HepG2 (cell line): ENCODE measurements at regions not wholly inside any gene's neighbourhood (a gene's known extent, or its start where the extent isn't known, plus 50 kb on each side); places are given as distances from the start of the nearest gene placed in this dataset.

Experiments used
- ATAC-seq: fragments of 200-7000 bp; cut with Tn5 transposase; 3 replicates; pipeline ENCODE4 v1.9.1; 2020; ENCODE audit warnings: mild to moderate bottlenecking, moderate library complexity
- BruUV-seq: library from RNA; stranded (reverse); fragments of 400-500 nt; replicated peaks from 2 replicates; lab custom pipeline; 2021; lab: Mats Ljungman, UMichigan
- CTCF ChIA-PET: fragments of 300-600 bp; formaldehyde crosslinking; extraction: SDS; loops from one replicate; lab custom pipeline; 2021; ENCODE audit warnings: low total read pairs, inconsistent platforms, low intra/inter-chr PET ratio; lab: Yijun Ruan, JAX
- POLR2A ChIA-PET: fragments of 350-600 bp; sonication (Branson Sonifier 250); formaldehyde crosslinking; loops from one replicate; lab custom pipeline; 2020; ENCODE audit warnings: antibody characterized with exemption, inconsistent platforms; lab: Yijun Ruan, JAX
- DNase-seq: peaks from one replicate; pipeline ENCODE4 v3.0.0-alpha.2; 2015; ENCODE audit warnings: low spot score
- FAIRE-seq: peaks from 3 replicates; lab custom pipeline; 2011; peaks lifted over from hg19 to GRCh38; lab: Jason Lieb, UNC
- H2AFZ ChIP-seq: one replicate; pipeline ENCODE4 v1.6.1; 2011; ENCODE audit warnings: low read length, inconsistent platforms
- H3K27ac ChIP-seq: fragments of 300-600 bp; 3 replicates; pipeline ENCODE4 v1.8.0; 2011; ENCODE audit warnings: mixed run types, mild to moderate bottlenecking, mixed read lengths, low read length, inconsistent platforms; ENCODE audit not compliant: insufficient read depth; ENCODE audit errors: extremely low read length
- H3K27me3 ChIP-seq, 2 experiments: fragments of 200-600 bp in 1 of 2; 2 replicates in 1 of 2; 3 replicates in 1 of 2; pipeline versions ENCODE4 v1.6.0 to v1.8.0; 2011; ENCODE audit warnings: low read length in 2 of 2, mild to moderate bottlenecking in 2 of 2, moderate library complexity in 2 of 2, inconsistent platforms in 1 of 2; ENCODE audit not compliant: insufficient read depth in 2 of 2, control insufficient read depth in 1 of 2
- H3K36me3 ChIP-seq, 2 experiments: fragments of 200-600 bp in 1 of 2; replicated peaks in 1 of 2; 2 replicates in 1 of 2; 3 replicates in 1 of 2; pipeline versions ENCODE4 v1.5.1 to v1.8.0; 2011; ENCODE audit warnings: low read length in 2 of 2, inconsistent platforms in 1 of 2; ENCODE audit not compliant: insufficient read depth in 2 of 2, control insufficient read depth in 1 of 2
- H3K4me1 ChIP-seq: 2 replicates; pipeline ENCODE4 v1.5.1; 2012; ENCODE audit warnings: low read length, inconsistent platforms; ENCODE audit not compliant: insufficient read depth
- H3K4me2 ChIP-seq: 2 replicates; pipeline ENCODE4 v1.6.0; 2011; ENCODE audit warnings: low read depth, low read length, inconsistent platforms
- H3K4me3 ChIP-seq, 3 experiments: fragments of 200-600 bp in 1 of 3; sonication (generic), shearing (Covaris generic) in 1 of 3; replicated peaks in 1 of 3; 2 replicates each; pipeline ENCODE4 v1.5.1; 2011 to 2016; ENCODE audit warnings: low read length in 3 of 3, inconsistent platforms in 2 of 3, low read depth in 2 of 3, mild to moderate bottlenecking in 2 of 3, control low read depth in 1 of 3, mixed read lengths in 1 of 3; ENCODE audit not compliant: insufficient read depth in 1 of 3
- H3K79me2 ChIP-seq: one replicate; pipeline ENCODE4 v1.6.1; 2011; ENCODE audit warnings: low read length, inconsistent platforms; ENCODE audit not compliant: insufficient read depth
- H3K9ac ChIP-seq: 2 replicates; pipeline ENCODE4 v1.6.0; 2011; ENCODE audit warnings: mild to moderate bottlenecking, low read depth, low read length, inconsistent platforms; ENCODE audit not compliant: insufficient read depth
- H3K9me3 ChIP-seq: 2 replicates; pipeline ENCODE4 v1.5.1; 2012; ENCODE audit warnings: mild to moderate bottlenecking, low read length
- H4K20me1 ChIP-seq: 2 replicates; pipeline ENCODE4 v1.6.0; 2011; ENCODE audit warnings: inconsistent platforms, mild to moderate bottlenecking, low read length, moderate library complexity; ENCODE audit not compliant: insufficient read depth
- HES4 ChIP-seq: sonication (generic); formaldehyde crosslinking; IDR thresholded peaks from 2 replicates; pipeline ENCODE4 v1.9.0; 2021; ENCODE audit warnings: mild to moderate bottlenecking, missing genetic modification reagents, borderline replicate concordance
- HMG20B ChIP-seq: conservative IDR thresholded peaks from 2 replicates; pipeline ENCODE4 v1.6.1; 2016; ENCODE audit warnings: missing genetic modification reagents, missing compliant biosample characterization
- HNRNPUL1 ChIP-seq: fragments of 200-400 bp; formaldehyde crosslinking; IDR thresholded peaks from 2 replicates; pipeline ENCODE4 v1.6.1; 2017; ENCODE audit warnings: low read depth, mild to moderate bottlenecking, low read length, moderate library complexity
- JARID2 ChIP-seq: sonication (generic); formaldehyde crosslinking; IDR thresholded peaks from 2 replicates; pipeline ENCODE4 v1.8.1; 2023; ENCODE audit warnings: missing genetic modification reagents, inconsistent platforms; ENCODE audit not compliant: insufficient replicate concordance
- MYNN ChIP-seq: sonication (generic); formaldehyde crosslinking; IDR thresholded peaks from 2 replicates; pipeline ENCODE4 v1.4.0; 2020; ENCODE audit warnings: mild to moderate bottlenecking, low read depth, missing genetic modification reagents
- NR3C1 ChIP-seq: sonication (generic); formaldehyde crosslinking; IDR thresholded peaks from 2 replicates; pipeline ENCODE4 v1.4.0; 2020; ENCODE audit warnings: missing genetic modification reagents
- PPARG ChIP-seq: conservative IDR thresholded peaks from 2 replicates; pipeline ENCODE4 v1.6.1; 2016; ENCODE audit warnings: missing biosample characterization, missing genetic modification reagents
- RFXAP ChIP-seq: sonication (generic); formaldehyde crosslinking; IDR thresholded peaks from 2 replicates; pipeline ENCODE4 v1.4.0; 2020; ENCODE audit warnings: missing genetic modification reagents, borderline replicate concordance
- SKI ChIP-seq: fragments of 450-650 bp; IDR thresholded peaks from one replicate; pipeline ENCODE4 v1.6.1; 2018; ENCODE audit warnings: mild to moderate bottlenecking; ENCODE audit not compliant: partially characterized antibody
- SP4 ChIP-seq: sonication (generic); formaldehyde crosslinking; IDR thresholded peaks from 2 replicates; pipeline ENCODE4 v1.8.1; 2023; ENCODE audit warnings: mild to moderate bottlenecking, missing genetic modification reagents
- ZFY ChIP-seq: sonication (generic); formaldehyde crosslinking; IDR thresholded peaks from 2 replicates; pipeline ENCODE4 v1.4.0; 2020; ENCODE audit warnings: missing genetic modification reagents
- ZNF160 ChIP-seq: sonication (generic); formaldehyde crosslinking; IDR thresholded peaks from 2 replicates; pipeline ENCODE4 v1.8.0; 2022; ENCODE audit warnings: mild to moderate bottlenecking, inconsistent platforms, missing genetic modification reagents
- ZNF224 ChIP-seq: sonication (generic); formaldehyde crosslinking; IDR thresholded peaks from 2 replicates; pipeline ENCODE4 v1.5.0; 2020; ENCODE audit warnings: mild to moderate bottlenecking, missing genetic modification reagents
- ZNF44 ChIP-seq: sonication (generic); formaldehyde crosslinking; IDR thresholded peaks from 2 replicates; pipeline ENCODE4 v1.5.1; 2020; ENCODE audit warnings: mild to moderate bottlenecking, missing genetic modification reagents
- ZNF510 ChIP-seq: sonication (generic); formaldehyde crosslinking; IDR thresholded peaks from 2 replicates; pipeline ENCODE4 v1.4.0; 2020; ENCODE audit warnings: low read depth, mild to moderate bottlenecking, missing genetic modification reagents
- ZNF549 ChIP-seq: sonication (generic); formaldehyde crosslinking; IDR thresholded peaks from 2 replicates; pipeline ENCODE4 v1.5.0; 2020; ENCODE audit warnings: missing genetic modification reagents
- ZNF577 ChIP-seq: sonication (generic); formaldehyde crosslinking; IDR thresholded peaks from 2 replicates; pipeline ENCODE4 v1.4.0; 2020; ENCODE audit warnings: mild to moderate bottlenecking, low read depth, missing genetic modification reagents, borderline replicate concordance
- ZNF589 ChIP-seq: sonication (generic); formaldehyde crosslinking; conservative IDR thresholded peaks from 2 replicates; pipeline ENCODE4 v1.8.0; 2022; ENCODE audit warnings: mild to moderate bottlenecking, moderate library complexity, missing genetic modification reagents
- ZNF703 ChIP-seq: sonication (generic); formaldehyde crosslinking; IDR thresholded peaks from 2 replicates; pipeline ENCODE4 v1.5.1; 2020; ENCODE audit warnings: missing genetic modification reagents, mild to moderate bottlenecking, moderate library complexity, borderline replicate concordance
- ZNF792 ChIP-seq: IDR thresholded peaks from 2 replicates; pipeline ENCODE4 v1.6.1; 2016
- WGBS: methylation state at CpG from one replicate; pipeline ENCODE4 v1.1.6; 2017; ENCODE audit warnings: low lambda C conversion rate; 5-methylcytosine and 5-hydroxymethylcytosine counted together
- in situ Hi-C: cut with HindIII; loops from 2 replicates; pipeline ENCODE4 v1.10.0; 2017; ENCODE audit warnings: low pct_unique_long_range_greater_than_20kb; ENCODE audit not compliant: extremely low pct_ligation_motif_present
- intact Hi-C: fragments of 100-400 bp; cut with micrococcal nuclease; formaldehyde crosslinking; loops from one replicate; pipeline ENCODE4 v1.10.0; 2022; ENCODE audit not compliant: unreplicated experiment
- TF ChIP-seq, protein P1 (sequence below), 2 experiments: sonication (generic) in 1 of 2; formaldehyde crosslinking in 1 of 2; IDR thresholded peaks; 2 replicates each; pipeline versions ENCODE4 v1.4.0 to v1.6.1; 2018 to 2020; ENCODE audit warnings: missing genetic modification reagents in 2 of 2, borderline replicate concordance in 1 of 2, low read depth in 1 of 2, mild to moderate bottlenecking in 1 of 2, missing biosample characterization in 1 of 2

DNA sequence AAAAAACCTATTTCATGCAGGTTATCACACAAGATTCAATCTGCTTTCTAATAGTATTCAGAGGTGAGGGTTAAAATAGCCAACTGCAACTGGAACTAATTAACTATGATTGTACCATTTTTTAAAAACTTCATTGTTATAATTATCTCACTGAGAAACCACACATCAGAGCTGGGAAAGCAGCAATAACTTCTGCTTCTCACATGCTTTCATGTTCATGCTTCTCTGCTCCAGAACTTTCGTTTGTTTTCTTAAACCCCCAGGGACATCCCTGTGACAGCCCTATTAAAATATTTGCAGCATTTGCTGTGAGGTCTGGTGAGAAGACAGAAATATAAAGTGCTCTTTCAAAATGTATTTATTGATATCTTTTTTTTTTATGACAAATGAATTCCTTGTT lies 389.0 kb upstream of the SORCS1 start (continued):
- TF ChIP-seq RFXAP = no peak
- TF ChIP-seq SKI = no peak
- TF ChIP-seq PPARG = no peak
- TF ChIP-seq ZNF703 (CRISPR knock-in tag) = no peak
- no peak for TF ChIP-seq NR3C1 (CRISPR knock-in tag)
- TF ChIP-seq JARID2 (CRISPR knock-in tag) = no peak
- no peak for TF ChIP-seq ZNF160 (CRISPR knock-in tag)
- TF ChIP-seq ZFY = no peak
- no peak for TF ChIP-seq HMG20B (CRISPR knock-in tag)
- no peak for TF ChIP-seq HES4 (CRISPR knock-in tag)
- TF ChIP-seq, protein P1, sequence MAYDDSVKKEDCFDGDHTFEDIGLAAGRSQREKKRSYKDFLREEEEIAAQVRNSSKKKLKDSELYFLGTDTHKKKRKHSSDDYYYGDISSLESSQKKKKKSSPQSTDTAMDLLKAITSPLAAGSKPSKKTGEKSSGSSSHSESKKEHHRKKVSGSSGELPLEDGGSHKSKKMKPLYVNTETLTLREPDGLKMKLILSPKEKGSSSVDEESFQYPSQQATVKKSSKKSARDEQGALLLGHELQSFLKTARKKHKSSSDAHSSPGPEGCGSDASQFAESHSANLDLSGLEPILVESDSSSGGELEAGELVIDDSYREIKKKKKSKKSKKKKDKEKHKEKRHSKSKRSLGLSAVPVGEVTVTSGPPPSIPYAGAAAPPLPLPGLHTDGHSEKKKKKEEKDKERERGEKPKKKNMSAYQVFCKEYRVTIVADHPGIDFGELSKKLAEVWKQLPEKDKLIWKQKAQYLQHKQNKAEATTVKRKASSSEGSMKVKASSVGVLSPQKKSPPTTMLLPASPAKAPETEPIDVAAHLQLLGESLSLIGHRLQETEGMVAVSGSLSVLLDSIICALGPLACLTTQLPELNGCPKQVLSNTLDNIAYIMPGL (CRISPR knock-in tag; IDR thresholded peaks at IDR 0.05; ENCODE audit: borderline replicate concordance in 1 of 2, low read depth in 1 of 2) = no peak
- TF ChIP-seq ZNF510 (CRISPR knock-in tag) = no peak

DNA sequence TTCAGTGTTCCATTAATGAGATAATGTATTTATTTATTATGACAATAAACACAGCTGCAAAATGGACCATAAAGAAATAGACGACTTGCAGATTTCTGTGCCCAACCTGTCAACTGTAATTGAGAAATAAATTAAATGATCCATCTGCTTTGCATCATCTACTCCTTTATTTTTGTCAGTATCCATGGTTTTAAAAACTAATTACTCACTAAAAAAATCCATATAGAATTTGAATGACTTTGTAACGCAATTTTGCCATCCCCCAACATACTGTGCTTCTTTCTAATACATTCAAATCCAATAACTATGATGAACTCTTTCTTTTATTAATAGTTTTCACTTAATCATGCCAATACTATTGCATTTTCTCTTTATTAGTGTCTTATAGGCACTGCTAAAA lies 388.5 kb upstream of the SORCS1 start:
- POLR2A ChIA-PET = no interaction called here
- intact Hi-C loops = no loop called here
- no peak for FAIRE-seq

More for the DNA sequence above, 388.5 kb upstream of the SORCS1 start:
- Histone ChIP-seq H3K4me1 (no peaks in the 10 kb centered on the region), H3K36me3 (no peaks in the 10 kb centered on the region), H2AFZ (no peak overlapping the region), H3K27ac (no peak overlapping the region), H4K20me1 (no peaks in the 10 kb centered on the region), H3K9ac (no peak overlapping the region), H3K27me3 (no peaks in the 10 kb centered on the region), H3K79me2 (no peaks in the 10 kb centered on the region), H3K4me3 (no peak overlapping the region), H3K4me2 (no peak overlapping the region)
- DNase-seq = no peak
- no TSS peak for BruUV-seq
- in situ Hi-C loops = no loop called here
- CTCF ChIA-PET = no interaction called here
- 0% methylated on average over 2 of the region's 2 CpGs for WGBS
- ATAC-seq = no peak
- TF ChIP-seq SP4 (no peak), MYNN (CRISPR knock-in tag) (no peak), ZNF224 (CRISPR knock-in tag) (no peak), HNRNPUL1 (no peak), ZNF44 (CRISPR knock-in tag) (no peak), ZNF160 (CRISPR knock-in tag) (no peak), ZNF792 (CRISPR knock-in tag) (no peak), ZNF589 (CRISPR knock-in tag) (no peak), ZNF549 (CRISPR knock-in tag) (no peak), ZNF577 (CRISPR knock-in tag) (no peak)
- TF ChIP-seq, all 625 proteins: peak for 0
- peaks cover 76% of the 10 kb centered on the region for H3K9me3 ChIP-seq
